AG09309 (cell line): ENCODE measurements at regions not wholly inside any gene's neighbourhood (a gene's known extent, or its start where the extent isn't known, plus 50 kb on each side); places are given as distances from the start of the nearest gene placed in this dataset.

Source experiments
- DNase-seq: peaks from one replicate; pipeline ENCODE4 v3.0.0-alpha.2; 2010; ENCODE audit warnings: low read depth
- H3K4me3 ChIP-seq: 2 replicates; pipeline ENCODE4 v1.5.1; 2011; ENCODE audit warnings: mild to moderate bottlenecking, low read depth, low read length, moderate library complexity; ENCODE audit not compliant: control insufficient read depth
- TF ChIP-seq, protein P1 (sequence below): IDR thresholded peaks from 2 replicates; pipeline ENCODE4 v1.5.1; 2011; ENCODE audit warnings: mild to moderate bottlenecking, low read depth, low read length, inconsistent platforms; ENCODE audit not compliant: insufficient read depth, control insufficient read depth; ENCODE audit errors: missing control alignments

DNA sequence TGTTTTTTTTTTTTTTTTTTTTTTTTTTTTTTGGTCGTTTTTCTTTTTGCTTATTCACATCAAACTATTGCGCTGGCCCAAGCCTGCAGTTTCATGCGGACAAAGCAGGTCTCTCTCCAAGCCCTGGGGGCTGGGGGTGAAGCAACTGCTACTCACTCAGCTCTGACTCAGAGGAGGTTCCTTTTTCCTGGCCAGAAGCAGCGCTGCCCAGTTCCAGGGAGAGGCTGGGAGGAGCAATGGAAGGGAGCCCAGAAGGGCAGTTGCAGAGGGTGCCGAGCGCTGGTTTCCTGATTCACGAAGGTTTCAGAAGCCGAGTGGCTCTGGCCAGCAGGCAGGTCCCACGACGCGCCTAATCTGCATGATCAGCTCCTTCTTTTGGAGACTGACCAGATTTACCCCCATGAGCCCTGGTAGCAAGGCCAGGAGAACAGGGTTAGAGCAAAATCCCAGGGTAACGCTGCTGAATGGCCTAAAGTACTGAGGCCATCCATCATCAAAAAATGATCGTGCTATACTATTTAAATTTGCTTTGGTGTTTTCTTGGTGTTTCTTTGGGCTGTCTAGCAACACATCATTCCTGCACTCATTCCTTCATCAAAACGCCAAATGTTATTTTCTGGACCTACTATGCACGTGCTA is 144.7 kb upstream of the SOX9 start:
- H3K4me3 ChIP-seq: 0 out of 2 replicates have a peak overlapping the region, but pooled peaks have one; percentile 7
- DNase-seq: peak; percentile 89
- TF ChIP-seq, protein P1, sequence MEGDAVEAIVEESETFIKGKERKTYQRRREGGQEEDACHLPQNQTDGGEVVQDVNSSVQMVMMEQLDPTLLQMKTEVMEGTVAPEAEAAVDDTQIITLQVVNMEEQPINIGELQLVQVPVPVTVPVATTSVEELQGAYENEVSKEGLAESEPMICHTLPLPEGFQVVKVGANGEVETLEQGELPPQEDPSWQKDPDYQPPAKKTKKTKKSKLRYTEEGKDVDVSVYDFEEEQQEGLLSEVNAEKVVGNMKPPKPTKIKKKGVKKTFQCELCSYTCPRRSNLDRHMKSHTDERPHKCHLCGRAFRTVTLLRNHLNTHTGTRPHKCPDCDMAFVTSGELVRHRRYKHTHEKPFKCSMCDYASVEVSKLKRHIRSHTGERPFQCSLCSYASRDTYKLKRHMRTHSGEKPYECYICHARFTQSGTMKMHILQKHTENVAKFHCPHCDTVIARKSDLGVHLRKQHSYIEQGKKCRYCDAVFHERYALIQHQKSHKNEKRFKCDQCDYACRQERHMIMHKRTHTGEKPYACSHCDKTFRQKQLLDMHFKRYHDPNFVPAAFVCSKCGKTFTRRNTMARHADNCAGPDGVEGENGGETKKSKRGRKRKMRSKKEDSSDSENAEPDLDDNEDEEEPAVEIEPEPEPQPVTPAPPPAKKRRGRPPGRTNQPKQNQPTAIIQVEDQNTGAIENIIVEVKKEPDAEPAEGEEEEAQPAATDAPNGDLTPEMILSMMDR: no peak

DNA sequence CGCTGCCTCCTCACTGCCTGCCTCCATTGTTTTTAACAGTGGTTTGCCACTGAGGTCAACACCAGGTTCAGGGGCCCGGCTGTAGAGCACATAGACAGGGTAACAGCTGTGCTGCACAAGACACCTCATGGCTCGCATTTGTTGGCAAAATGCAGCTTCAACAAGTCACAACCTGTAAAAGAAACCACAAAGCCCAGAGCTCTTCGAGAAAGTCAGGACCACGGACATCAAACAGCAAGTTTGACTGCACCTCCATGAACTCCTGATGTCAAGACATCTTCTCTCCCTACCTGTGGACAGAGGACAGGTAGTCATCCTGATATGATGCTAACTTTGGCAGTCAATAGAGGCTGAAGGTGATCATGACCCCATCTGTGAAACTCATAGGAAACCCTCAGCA is 142.4 kb upstream of the SOX9 start:
- no peak for DNase-seq
- TF ChIP-seq, protein P1: no peak
- H3K4me3 ChIP-seq: no peak overlapping the region

DNA sequence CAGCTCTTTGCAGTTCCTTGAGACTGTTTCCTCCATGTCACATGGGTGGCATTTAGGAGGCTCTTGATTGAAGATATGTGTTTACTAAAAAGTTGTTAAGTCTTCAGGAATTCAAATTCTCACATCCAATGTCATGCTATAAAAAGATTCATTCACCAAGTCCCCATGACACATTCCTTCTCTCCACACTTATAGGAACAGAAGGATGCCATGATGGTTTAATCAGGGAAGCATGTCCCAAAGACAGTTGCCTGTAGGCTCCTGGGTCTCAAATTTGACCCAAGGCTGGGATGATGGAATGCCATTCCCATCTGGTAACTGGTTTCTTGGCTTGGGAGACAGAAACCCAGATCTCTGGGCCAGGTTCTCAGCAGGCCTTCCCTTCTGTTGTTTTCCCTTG is 140.6 kb upstream of the SOX9 start:
- TF ChIP-seq, protein P1: no peak
- no peak overlapping the region for H3K4me3 ChIP-seq
- no peak for DNase-seq

DNA sequence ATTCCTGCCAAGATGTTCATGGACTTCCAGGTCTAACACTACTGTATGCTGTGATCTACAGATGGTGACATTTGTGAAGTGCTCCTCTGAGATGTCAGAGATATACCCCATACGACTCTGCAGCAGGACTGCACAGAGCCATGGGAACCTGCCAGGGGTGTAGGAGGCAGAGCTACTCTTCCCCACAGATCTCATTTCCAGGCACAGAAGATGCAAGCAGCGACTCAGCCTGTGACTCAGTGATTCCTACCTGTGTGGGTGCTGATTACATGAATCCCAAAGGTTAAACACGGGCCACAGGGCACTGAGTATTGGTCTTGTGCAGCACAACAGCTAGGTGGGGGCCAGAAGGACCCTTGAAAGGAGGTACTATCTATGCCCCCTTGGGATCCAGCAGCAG is 137.0 kb upstream of the SOX9 start:
- no peak for DNase-seq
- H3K4me3 ChIP-seq: no peak overlapping the region
- TF ChIP-seq, protein P1: no peak

DNA sequence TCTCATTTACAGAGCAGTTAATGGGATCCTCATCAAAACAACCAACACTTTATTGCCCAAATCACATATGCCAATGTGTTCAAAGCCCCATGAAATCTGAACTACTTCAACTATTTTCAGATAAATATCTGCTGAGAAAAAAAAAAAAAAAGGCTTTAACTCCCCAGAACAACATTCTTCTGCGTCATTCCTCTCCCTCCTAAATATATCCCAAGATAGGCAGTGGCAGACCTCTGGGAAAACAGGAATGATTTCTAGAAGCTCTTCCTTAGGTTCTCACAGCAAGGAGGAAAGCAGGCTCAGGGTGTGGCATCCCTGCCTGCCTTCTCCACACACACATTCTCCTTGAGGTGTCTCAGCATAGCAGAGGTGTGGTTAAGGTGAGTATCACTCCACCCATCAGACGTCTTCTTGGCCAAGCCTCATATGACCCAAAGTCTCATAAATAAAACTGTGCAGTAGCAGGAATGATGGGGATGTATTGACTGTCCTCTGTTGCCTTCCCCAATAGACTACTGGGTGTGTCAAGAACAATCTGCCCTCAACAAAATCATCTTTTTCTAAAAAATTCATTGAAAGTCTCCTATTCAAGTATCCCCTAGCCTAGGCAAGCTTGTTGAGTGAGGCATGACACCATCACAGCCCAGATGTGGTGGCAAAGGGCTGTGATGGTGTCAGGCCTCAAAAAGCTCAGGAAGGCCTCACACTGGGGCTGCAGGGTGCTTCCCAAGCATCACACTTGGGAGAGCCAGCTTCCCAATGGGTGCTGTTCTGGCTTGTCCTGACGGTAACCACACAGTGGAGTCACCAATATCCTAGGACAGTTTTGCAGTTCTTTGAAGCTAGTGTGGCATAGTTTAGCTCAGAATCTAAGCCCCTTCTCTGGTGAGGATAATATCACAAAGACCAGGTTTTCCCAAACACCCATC is 135.4 kb upstream of the SOX9 start:
- no peak overlapping the region for H3K4me3 ChIP-seq
- TF ChIP-seq, protein P1: no peak
- no peak for DNase-seq

DNA sequence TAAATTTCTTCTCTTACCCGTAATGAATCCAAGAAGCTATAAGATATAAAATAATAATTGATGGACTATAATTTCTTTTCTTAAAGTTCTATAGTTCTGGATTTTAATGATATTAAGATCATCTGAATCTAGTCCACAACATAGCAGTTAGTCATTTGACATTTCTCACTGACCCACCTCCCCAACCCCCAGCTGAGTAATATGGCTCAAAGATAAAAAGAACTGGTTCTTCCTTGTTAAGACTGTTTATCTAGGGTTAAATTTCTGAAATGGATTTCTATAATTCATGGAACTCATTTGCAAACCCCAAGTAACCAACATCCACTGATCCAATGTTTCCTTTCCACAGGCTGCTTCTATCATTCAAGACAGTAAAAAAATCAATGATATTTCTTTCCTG is 133.9 kb upstream of the SOX9 start:
- TF ChIP-seq, protein P1: no peak
- H3K4me3 ChIP-seq: no peak overlapping the region
- DNase-seq: no peak
